Cardiac muscle cell (in vitro differentiated cells and primary cell): ENCODE measurements at regions not wholly inside any gene's neighbourhood (a gene's known extent, or its start where the extent isn't known, plus 50 kb on each side); places are given as distances from the start of the nearest gene placed in this dataset.

Experiments used
- DNase-seq, 2 donors: peaks; one replicate each; pipeline versions ENCODE4 v3.0.0 to v3.0.0-alpha.2; 2010 to 2017; ENCODE audit warnings: low read depth in 1 of 2, low spot score in 1 of 2
- H3K27ac ChIP-seq: fragments of 200-600 bp; sonication (generic); 2 replicates; pipeline ENCODE4 v1.5.1; 2016
- H3K27me3 ChIP-seq: fragments of 200-600 bp; sonication (generic); 2 replicates; pipeline ENCODE4 v1.6.0; 2016; ENCODE audit warnings: control low read depth
- H3K36me3 ChIP-seq: fragments of 200-600 bp; sonication (generic); 2 replicates; pipeline ENCODE4 v1.5.1; 2016; ENCODE audit warnings: control low read depth
- H3K4me1 ChIP-seq: fragments of 200-600 bp; sonication (generic); 2 replicates; pipeline ENCODE4 v1.8.1; 2017; ENCODE audit warnings: low read depth, mild to moderate bottlenecking, mixed run types
- H3K4me3 ChIP-seq: fragments of 200-600 bp; sonication (generic); 2 replicates; pipeline ENCODE4 v1.5.1; 2016; ENCODE audit warnings: mild to moderate bottlenecking
- H3K9me3 ChIP-seq: fragments of 200-600 bp; sonication (generic); 2 replicates; pipeline ENCODE4 v1.5.1; 2017; ENCODE audit warnings: low read depth, mild to moderate bottlenecking, control low read depth
- CTCF ChIP-seq: IDR thresholded peaks from 2 replicates; pipeline ENCODE4 v1.5.1; 2012; ENCODE audit warnings: low read depth, mild to moderate bottlenecking, low read length

- Histone ChIP-seq H3K4me3 (no peak overlapping the region), H3K27ac (no peak overlapping the region), H3K36me3 (no peaks in the 10 kb centered on the region), H3K4me1 (peaks cover 7% of the 10 kb centered on the region), H3K9me3 (no peaks in the 10 kb centered on the region), H3K27me3 (peaks cover 48% of the 10 kb centered on the region)
- DNase-seq = no peak
- TF ChIP-seq CTCF = no peak
Observed at GRCh38 chr13:111864566-111864965, 202.4 kb upstream of the SOX1 start.

GRCh38 chr13:111865046-111865445 is 201.9 kb upstream of the SOX1 start:
- H3K4me3 ChIP-seq = no peak overlapping the region
- H3K4me1 ChIP-seq = peaks cover 2% of the 10 kb centered on the region
- TF ChIP-seq CTCF = no peak
- H3K36me3 ChIP-seq = no peaks in the 10 kb centered on the region
- no peak for DNase-seq
- H3K27me3 ChIP-seq = peaks cover 53% of the 10 kb centered on the region
- H3K9me3 ChIP-seq = no peaks in the 10 kb centered on the region
- no peak overlapping the region for H3K27ac ChIP-seq

DNA sequence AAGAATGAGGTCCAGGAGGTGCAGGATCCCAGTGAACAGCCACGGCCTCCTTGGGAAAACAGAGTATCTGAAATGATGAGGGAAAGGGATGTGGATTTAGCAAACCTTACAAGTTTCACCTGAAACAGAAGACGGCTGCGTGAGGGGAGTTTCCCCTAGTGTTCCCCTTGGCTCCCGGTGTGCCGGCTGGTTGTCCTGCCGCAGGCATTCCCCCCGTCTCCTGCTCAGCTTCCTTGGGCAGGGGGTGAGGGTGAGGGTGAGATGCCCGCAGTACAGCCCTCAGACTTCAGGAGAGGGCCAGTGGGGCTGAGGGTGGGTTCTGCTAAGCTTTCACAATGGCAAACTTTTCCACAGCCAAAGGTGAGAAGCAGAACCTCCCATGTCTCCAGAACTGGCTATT is 201.1 kb upstream of the SOX1 start:
- DNase-seq = no peak
- H3K4me1 ChIP-seq = no peaks in the 10 kb centered on the region
- no peaks in the 10 kb centered on the region for H3K36me3 ChIP-seq
- no peak for TF ChIP-seq CTCF
- H3K27ac ChIP-seq = no peak overlapping the region
- no peak overlapping the region for H3K4me3 ChIP-seq
- peaks cover 59% of the 10 kb centered on the region for H3K27me3 ChIP-seq
- no peaks in the 10 kb centered on the region for H3K9me3 ChIP-seq

DNA sequence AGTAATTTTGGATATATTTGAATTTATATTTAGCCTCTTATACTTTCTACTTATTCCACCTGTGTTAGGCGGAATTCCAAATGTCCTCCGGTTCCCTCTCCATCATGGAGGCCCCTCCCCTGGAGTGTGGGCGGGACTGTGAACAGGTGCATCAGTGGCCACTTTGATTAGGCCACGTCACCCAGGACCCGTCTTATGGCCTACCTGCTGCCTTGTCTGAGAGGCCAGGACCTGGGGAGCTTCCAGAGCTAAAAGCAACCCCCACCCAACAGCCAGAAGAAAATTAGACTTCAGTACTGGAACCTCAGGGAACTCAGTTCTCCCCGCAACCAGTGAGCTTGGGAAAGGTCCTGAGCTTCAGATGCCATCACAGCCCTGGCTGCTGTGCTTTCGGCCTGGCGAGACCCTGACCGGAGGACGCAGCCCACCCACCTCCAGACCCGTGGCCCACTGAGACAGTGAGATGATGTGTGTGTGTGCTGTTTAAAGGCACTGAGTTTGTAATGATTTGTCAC is 200.2 kb upstream of the SOX1 start:
- H3K9me3 ChIP-seq = no peaks in the 10 kb centered on the region
- H3K36me3 ChIP-seq = no peaks in the 10 kb centered on the region
- no peak for TF ChIP-seq CTCF
- H3K4me3 ChIP-seq = no peak overlapping the region
- no peak overlapping the region for H3K27ac ChIP-seq
- no peaks in the 10 kb centered on the region for H3K4me1 ChIP-seq
- H3K27me3 ChIP-seq = peaks cover 69% of the 10 kb centered on the region
- DNase-seq = no peak

GRCh38 chr13:111867657-111868056 is 199.3 kb upstream of the SOX1 start:
- Histone ChIP-seq H3K36me3 (no peaks in the 10 kb centered on the region), H3K27ac (no peak overlapping the region), H3K4me1 (no peaks in the 10 kb centered on the region), H3K27me3 (peaks cover 73% of the 10 kb centered on the region), H3K4me3 (no peak overlapping the region), H3K9me3 (no peaks in the 10 kb centered on the region)
- no peak for TF ChIP-seq CTCF
- no peak for DNase-seq

DNA sequence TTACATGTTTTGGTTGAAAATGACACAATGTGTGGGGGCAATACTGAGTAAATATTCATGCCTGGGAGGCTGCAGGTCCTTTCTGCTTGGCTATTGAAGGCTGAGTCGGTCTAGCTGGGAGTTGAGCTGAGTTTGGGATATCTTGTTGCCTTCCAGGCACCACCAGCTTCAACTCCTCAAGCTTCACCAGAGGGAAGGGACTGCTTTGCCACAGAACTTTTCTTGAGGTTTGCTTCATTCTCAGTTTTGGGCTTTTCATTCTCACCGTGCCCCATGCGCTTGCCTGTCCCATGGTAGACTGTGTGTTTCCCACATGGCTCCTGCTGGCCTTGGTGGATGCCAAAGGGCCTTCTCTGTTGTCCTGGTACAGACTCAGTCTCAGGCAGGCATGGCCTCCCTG is 198.2 kb upstream of the SOX1 start:
- no peak for DNase-seq
- no peak for TF ChIP-seq CTCF
- H3K9me3 ChIP-seq = no peaks in the 10 kb centered on the region
- no peaks in the 10 kb centered on the region for H3K36me3 ChIP-seq
- H3K27me3 ChIP-seq = peaks cover 77% of the 10 kb centered on the region
- H3K27ac ChIP-seq = no peak overlapping the region
- no peak overlapping the region for H3K4me3 ChIP-seq
- H3K4me1 ChIP-seq = no peaks in the 10 kb centered on the region
